GM19035 (cell line): ENCODE measurements at regions not wholly inside any gene's neighbourhood (a gene's known extent, or its start where the extent isn't known, plus 50 kb on each side); places are given as distances from the start of the nearest gene placed in this dataset.

Experiments used
- ATAC-seq: cut with Tn5 transposase; IDR thresholded peaks from one replicate; pipeline ENCODE4 v1.9.1; 2021; ENCODE audit not compliant: unreplicated experiment

DNA sequence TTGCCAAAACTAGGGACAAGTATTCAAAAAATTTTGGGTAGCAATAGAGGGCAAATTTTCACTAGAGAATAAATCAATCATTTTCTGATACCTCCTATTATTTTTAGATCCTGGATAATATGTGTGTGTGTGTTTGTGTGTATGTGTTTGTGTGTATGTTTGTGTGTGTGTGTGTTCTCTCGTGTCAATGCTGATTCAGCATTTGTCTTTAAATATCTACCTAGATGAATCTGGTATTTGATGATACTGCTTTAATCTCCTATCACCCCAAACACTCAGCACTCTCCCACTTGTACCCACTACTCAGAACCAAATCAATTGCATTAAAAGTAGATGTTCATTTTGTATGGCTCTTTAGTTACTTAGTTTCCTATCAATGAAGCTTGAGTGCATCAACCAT is 101.3 kb upstream of the NPFFR2 start:
- no peak for ATAC-seq

- ATAC-seq = no peak
Measured at GRCh38 chr4:71932941-71933340, 98.9 kb upstream of the NPFFR2 start.

- ATAC-seq = no peak
Measured at GRCh38 chr4:71938776-71939175, 93.0 kb upstream of the NPFFR2 start.

GRCh38 chr4:71941001-71941400 is 90.8 kb upstream of the NPFFR2 start:
- no peak for ATAC-seq

DNA sequence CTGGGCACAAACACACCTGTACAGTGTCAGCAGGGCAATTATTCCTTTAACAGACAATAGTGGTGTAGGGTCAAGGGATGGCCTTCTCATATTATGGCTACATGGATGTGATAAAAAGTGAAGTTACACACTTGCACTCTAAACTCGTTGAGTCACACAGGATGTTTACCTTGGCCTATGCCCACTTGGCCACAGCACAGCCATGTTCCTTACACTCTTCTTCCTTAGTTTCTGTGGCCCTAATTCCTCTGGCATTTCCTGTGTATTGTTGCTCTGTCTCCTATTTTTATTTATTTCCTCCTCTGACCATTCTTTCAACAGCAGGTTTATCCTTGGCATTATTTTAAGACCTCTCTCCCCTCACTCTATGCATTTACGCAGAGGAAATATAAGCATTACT is 86.8 kb upstream of the NPFFR2 start:
- no peak for ATAC-seq

- no peak for ATAC-seq
Measured at GRCh38 chr4:71945791-71946190, 86.0 kb upstream of the NPFFR2 start.

DNA sequence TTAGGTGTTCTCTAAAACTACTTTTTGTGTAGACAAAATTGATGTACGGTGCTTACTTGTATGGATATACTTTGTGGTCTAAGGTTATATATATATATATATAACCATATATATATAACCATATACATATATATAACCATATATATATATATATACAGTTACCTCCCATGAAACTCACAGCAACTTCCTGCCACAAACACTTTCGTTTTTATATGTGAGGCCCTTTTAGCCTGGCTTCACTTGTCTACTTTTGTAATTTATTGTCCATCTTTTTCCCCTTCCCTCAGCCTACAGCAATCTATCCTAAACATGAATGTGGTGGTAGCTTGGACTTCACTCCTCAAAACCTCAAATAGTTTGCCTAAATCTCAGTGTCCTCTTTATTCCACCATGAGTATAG is 72.8 kb upstream of the NPFFR2 start:
- no peak for ATAC-seq

- no peak for ATAC-seq
Measured at GRCh38 chr4:71962622-71963264, 69.1 kb upstream of the NPFFR2 start.

DNA sequence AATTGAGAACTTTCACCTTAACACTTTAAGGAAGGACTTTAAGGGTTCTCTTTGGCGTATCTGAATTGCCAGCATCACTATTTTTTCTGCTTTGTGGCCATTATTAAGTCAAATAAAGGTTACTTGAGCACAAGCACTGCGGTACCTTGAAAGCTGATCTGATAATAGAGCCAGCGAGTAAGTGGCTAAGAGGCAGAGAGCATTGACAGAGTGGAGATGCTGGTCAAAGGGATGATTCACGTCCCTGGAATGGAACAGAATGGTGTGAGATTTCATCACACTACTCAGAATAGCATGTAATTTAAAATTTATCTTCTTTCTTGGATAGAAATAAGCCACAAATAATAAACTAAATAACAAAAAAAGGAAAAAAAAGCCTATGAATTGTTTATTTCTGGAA is 57.1 kb upstream of the NPFFR2 start:
- ATAC-seq = no peak

DNA sequence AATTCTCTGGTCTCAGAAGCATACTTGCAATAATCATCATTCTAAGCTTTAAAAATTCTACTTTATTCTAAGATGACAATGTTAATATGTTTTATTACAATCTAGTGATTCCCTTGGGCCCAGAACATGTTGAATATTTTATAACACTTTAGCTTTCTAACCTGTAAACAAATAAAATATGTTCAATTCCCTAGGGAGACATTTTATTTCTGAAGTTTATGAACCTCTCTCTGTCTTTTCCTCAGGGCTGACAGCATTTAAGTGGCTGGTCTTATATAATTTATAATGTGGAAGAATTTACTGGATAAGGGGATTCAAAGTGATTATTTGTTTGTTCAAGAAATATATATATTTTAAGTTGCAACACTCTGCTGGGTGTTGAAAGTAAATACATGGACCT is 55.3 kb upstream of the NPFFR2 start:
- ATAC-seq = no peak

GRCh38 chr4:71978210-71978835 is 53.5 kb upstream of the NPFFR2 start:
- no peak for ATAC-seq

GRCh38 chr4:71980976-71981375 is 50.8 kb upstream of the NPFFR2 start:
- no peak for ATAC-seq
